GM23338 (cell line): ENCODE measurements at regions not wholly inside any gene's neighbourhood (a gene's known extent, or its start where the extent isn't known, plus 50 kb on each side); places are given as distances from the start of the nearest gene placed in this dataset.

Experiments
- CREB1 ChIP-seq: fragments of 250-450 bp; sonication (Bioruptor Pico); IDR thresholded peaks from 2 replicates; pipeline ENCODE4 v1.5.0; 2020; ENCODE audit warnings: low read depth, mild to moderate bottlenecking, moderate library complexity
- EZH2 ChIP-seq: fragments of 200-600 bp; sonication (generic); IDR thresholded peaks from one replicate; pipeline ENCODE4 v1.8.0; 2017; ENCODE audit warnings: antibody characterized with exemption, mild to moderate bottlenecking, low read depth; ENCODE audit not compliant: unreplicated experiment
- EZH2phosphoT487 ChIP-seq: fragments of 200-600 bp; sonication (generic); IDR thresholded peaks from one replicate; pipeline ENCODE4 v1.8.1; 2018; ENCODE audit warnings: antibody characterized with exemption; ENCODE audit not compliant: unreplicated experiment
- JUNB ChIP-seq: IDR thresholded peaks from one replicate; pipeline ENCODE4 v1.6.1; 2016; ENCODE audit warnings: antibody characterized with exemption; ENCODE audit not compliant: unreplicated experiment
- POLR2AphosphoS5 ChIP-seq: IDR thresholded peaks from 2 replicates; pipeline ENCODE4 v1.6.1; 2016; ENCODE audit warnings: antibody characterized with exemption, low read depth
- ZNF331 ChIP-seq: fragments of 250-450 bp; sonication (Bioruptor Pico); IDR thresholded peaks from 2 replicates; pipeline ENCODE4 v1.5.0; 2020; ENCODE audit warnings: low read depth, mild to moderate bottlenecking, moderate library complexity
- TF ChIP-seq, protein P1 (sequence below), 2 experiments: fragments of 200-600 bp in 1 of 2; sonication (generic) in 1 of 2; conservative IDR thresholded peaks; 2 replicates each; pipeline versions ENCODE4 v1.5.1 to v1.6.1; 2016 to 2017; ENCODE audit warnings: antibody characterized with exemption in 2 of 2, low read depth in 2 of 2, mild to moderate bottlenecking in 2 of 2, moderate library complexity in 1 of 2
- TF ChIP-seq, protein P2 (sequence below): IDR thresholded peaks from one replicate; pipeline ENCODE4 v1.6.1; 2018; ENCODE audit warnings: antibody characterized with exemption; ENCODE audit not compliant: unreplicated experiment

DNA sequence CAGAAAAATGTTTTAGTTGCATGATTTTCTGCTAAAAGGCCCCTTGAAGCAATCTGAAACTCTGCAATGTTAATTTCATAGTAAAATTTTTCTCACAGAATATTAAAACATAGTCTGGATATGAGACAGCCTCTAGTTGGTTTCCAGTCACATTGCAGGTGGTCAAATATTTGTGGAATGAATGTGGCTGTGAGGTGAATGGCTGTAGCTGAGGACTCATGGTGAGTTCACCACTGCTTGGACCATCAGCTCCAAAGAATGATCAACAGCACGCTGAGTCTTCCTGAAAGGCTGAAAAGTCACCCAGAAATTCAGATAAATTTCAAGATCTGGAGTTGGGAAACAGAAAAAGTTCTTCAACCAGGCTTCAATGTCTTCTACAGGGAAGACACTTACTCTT, 79.8 kb downstream of the MAT2B start:
- TF ChIP-seq, protein P1, sequence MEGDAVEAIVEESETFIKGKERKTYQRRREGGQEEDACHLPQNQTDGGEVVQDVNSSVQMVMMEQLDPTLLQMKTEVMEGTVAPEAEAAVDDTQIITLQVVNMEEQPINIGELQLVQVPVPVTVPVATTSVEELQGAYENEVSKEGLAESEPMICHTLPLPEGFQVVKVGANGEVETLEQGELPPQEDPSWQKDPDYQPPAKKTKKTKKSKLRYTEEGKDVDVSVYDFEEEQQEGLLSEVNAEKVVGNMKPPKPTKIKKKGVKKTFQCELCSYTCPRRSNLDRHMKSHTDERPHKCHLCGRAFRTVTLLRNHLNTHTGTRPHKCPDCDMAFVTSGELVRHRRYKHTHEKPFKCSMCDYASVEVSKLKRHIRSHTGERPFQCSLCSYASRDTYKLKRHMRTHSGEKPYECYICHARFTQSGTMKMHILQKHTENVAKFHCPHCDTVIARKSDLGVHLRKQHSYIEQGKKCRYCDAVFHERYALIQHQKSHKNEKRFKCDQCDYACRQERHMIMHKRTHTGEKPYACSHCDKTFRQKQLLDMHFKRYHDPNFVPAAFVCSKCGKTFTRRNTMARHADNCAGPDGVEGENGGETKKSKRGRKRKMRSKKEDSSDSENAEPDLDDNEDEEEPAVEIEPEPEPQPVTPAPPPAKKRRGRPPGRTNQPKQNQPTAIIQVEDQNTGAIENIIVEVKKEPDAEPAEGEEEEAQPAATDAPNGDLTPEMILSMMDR (conservative IDR thresholded peaks at IDR 0.05; ENCODE audit: low read depth in 2 of 2) = no peak
- TF ChIP-seq ZNF331 = no peak
- no peak for TF ChIP-seq CREB1 (CRISPR knock-in tag)
- no peak for TF ChIP-seq POLR2AphosphoS5
- no peak for TF ChIP-seq EZH2
- TF ChIP-seq EZH2phosphoT487 = no peak
- no peak for TF ChIP-seq JUNB
- TF ChIP-seq, protein P2, sequence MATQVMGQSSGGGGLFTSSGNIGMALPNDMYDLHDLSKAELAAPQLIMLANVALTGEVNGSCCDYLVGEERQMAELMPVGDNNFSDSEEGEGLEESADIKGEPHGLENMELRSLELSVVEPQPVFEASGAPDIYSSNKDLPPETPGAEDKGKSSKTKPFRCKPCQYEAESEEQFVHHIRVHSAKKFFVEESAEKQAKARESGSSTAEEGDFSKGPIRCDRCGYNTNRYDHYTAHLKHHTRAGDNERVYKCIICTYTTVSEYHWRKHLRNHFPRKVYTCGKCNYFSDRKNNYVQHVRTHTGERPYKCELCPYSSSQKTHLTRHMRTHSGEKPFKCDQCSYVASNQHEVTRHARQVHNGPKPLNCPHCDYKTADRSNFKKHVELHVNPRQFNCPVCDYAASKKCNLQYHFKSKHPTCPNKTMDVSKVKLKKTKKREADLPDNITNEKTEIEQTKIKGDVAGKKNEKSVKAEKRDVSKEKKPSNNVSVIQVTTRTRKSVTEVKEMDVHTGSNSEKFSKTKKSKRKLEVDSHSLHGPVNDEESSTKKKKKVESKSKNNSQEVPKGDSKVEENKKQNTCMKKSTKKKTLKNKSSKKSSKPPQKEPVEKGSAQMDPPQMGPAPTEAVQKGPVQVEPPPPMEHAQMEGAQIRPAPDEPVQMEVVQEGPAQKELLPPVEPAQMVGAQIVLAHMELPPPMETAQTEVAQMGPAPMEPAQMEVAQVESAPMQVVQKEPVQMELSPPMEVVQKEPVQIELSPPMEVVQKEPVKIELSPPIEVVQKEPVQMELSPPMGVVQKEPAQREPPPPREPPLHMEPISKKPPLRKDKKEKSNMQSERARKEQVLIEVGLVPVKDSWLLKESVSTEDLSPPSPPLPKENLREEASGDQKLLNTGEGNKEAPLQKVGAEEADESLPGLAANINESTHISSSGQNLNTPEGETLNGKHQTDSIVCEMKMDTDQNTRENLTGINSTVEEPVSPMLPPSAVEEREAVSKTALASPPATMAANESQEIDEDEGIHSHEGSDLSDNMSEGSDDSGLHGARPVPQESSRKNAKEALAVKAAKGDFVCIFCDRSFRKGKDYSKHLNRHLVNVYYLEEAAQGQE = no peak
